ENCODE measurements at regions not wholly inside any gene's neighbourhood (a gene's known extent, or its start where the extent isn't known, plus 50 kb on each side); places are given as distances from the start of the nearest gene placed in this dataset.

DNA sequence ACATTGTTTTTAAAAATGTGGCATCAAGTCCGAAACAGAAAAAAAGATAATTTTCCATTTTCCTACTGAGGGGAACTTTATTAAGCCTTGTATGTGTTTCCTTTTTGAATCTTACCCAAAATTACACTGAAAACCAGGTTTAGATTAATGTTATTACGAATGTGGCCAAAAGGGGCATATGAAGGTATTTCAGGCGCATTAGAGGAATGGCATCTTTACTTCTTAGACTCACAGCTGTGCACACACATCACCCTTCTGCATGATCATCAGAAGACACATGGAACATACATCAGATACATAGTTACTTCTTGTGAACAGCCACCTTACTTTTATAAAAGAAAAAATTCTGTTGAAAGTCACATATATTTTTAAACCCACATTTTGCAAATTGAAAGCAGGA is 58.6 kb upstream of the ZPBP start:
- TF ChIP-seq CBX5 (IDR thresholded peaks at IDR 0.05; ENCODE audit: low read depth) (no peak), NR2C2 (IDR thresholded peaks at IDR 0.05; ENCODE audit: borderline replicate concordance, control insufficient read depth, insufficient read length, low read depth) (no peak), STAT3 (IDR thresholded peaks at IDR 0.05; ENCODE audit: low read depth, low read length) (no peak), NR2C1 (IDR thresholded peaks at IDR 0.05) (no peak), KAT2A (conservative IDR thresholded peaks at IDR 0.05; ENCODE audit: control insufficient read depth, low read depth, low read length) (no peak), SIN3A (IDR thresholded peaks at IDR 0.05; ENCODE audit: low read depth, low read length) (no peak), ZNF217 (IDR thresholded peaks at IDR 0.05) (no peak), ZNF384 (IDR thresholded peaks at IDR 0.05; ENCODE audit: borderline replicate concordance, low read depth, low read length) (no peak), BCL11A (IDR thresholded peaks at IDR 0.05; ENCODE audit: low read depth, low read length) (no peak), EZH2 (IDR thresholded peaks at IDR 0.05; ENCODE audit: borderline replicate concordance, control insufficient read depth, low read depth, low read length) (no peak), TCF12 (IDR thresholded peaks at IDR 0.05; ENCODE audit: low read depth, low read length) (no peak), SIX5 (IDR thresholded peaks at IDR 0.05; ENCODE audit: low read depth, low read length, severe bottlenecking) (no peak), WRNIP1 (IDR thresholded peaks at IDR 0.05; ENCODE audit: borderline replicate concordance, low read depth, low read length) (no peak), FOXK2 (IDR thresholded peaks at IDR 0.05) (no peak)
- TF ChIP-seq, protein P1, sequence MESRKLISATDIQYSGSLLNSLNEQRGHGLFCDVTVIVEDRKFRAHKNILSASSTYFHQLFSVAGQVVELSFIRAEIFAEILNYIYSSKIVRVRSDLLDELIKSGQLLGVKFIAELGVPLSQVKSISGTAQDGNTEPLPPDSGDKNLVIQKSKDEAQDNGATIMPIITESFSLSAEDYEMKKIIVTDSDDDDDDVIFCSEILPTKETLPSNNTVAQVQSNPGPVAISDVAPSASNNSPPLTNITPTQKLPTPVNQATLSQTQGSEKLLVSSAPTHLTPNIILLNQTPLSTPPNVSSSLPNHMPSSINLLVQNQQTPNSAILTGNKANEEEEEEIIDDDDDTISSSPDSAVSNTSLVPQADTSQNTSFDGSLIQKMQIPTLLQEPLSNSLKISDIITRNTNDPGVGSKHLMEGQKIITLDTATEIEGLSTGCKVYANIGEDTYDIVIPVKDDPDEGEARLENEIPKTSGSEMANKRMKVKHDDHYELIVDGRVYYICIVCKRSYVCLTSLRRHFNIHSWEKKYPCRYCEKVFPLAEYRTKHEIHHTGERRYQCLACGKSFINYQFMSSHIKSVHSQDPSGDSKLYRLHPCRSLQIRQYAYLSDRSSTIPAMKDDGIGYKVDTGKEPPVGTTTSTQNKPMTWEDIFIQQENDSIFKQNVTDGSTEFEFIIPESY (IDR thresholded peaks at IDR 0.05): no peak
- TF ChIP-seq, protein P2, sequence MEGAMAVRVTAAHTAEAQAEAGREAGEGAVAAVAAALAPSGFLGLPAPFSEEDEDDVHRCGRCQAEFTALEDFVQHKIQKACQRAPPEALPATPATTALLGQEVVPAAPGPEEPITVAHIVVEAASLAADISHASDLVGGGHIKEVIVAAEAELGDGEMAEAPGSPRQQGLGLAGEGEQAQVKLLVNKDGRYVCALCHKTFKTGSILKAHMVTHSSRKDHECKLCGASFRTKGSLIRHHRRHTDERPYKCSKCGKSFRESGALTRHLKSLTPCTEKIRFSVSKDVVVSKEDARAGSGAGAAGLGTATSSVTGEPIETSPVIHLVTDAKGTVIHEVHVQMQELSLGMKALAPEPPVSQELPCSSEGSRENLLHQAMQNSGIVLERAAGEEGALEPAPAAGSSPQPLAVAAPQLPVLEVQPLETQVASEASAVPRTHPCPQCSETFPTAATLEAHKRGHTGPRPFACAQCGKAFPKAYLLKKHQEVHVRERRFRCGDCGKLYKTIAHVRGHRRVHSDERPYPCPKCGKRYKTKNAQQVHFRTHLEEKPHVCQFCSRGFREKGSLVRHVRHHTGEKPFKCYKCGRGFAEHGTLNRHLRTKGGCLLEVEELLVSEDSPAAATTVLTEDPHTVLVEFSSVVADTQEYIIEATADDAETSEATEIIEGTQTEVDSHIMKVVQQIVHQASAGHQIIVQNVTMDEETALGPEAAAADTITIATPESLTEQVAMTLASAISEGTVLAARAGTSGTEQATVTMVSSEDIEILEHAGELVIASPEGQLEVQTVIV (IDR thresholded peaks at IDR 0.05; ENCODE audit: borderline replicate concordance, partially characterized antibody): no peak

More for the DNA sequence above, 58.6 kb upstream of the ZPBP start:
- Histone ChIP-seq H3K27me3 (replicated peaks in 1 of 2; ENCODE audit: control insufficient read depth in 2 of 2, insufficient read depth in 2 of 2, low read length in 1 of 2) (no peaks in the 10 kb centered on the region), H3K4me1 (ENCODE audit: control insufficient read depth, insufficient read depth, low read length) (peaks cover 42% of the 10 kb centered on the region), H4K20me1 (ENCODE audit: control insufficient read depth, insufficient read depth) (no peaks in the 10 kb centered on the region), H3K9ac (ENCODE audit: control insufficient read depth, insufficient read depth, low read length) (no peak overlapping the region), H3K4me2 (ENCODE audit: control insufficient read depth, insufficient read depth) (no peak overlapping the region), H3K79me2 (ENCODE audit: control insufficient read depth, insufficient read depth, low read length) (no peaks in the 10 kb centered on the region), H3K27ac (ENCODE audit: control insufficient read depth, insufficient read depth) (no peak overlapping the region), H2AFZ (ENCODE audit: control insufficient read depth, low read depth, low read length) (no peak overlapping the region), H3K36me3 (ENCODE audit: control insufficient read depth in 2 of 2, insufficient read depth in 2 of 2, low read length in 1 of 2) (no peaks in the 10 kb centered on the region), H3K9me3 (replicated peaks; ENCODE audit: control insufficient read depth, insufficient read depth, low read length) (no peaks in the 10 kb centered on the region), H3K4me3 (no peak overlapping the region)
- ATAC-seq (no peak), FAIRE-seq (no peak), DNase-seq (ENCODE audit: low read depth, low spot score) (no peak)
- intact Hi-C loops (cut with micrococcal nuclease; ENCODE audit: unreplicated experiment): no loop called here
- ChIA-PET SMC1A (ENCODE audit: uncharacterized antibody, unreplicated experiment) (interaction anchor here (1.5 to 2.3 kb wide), 4 partner anchors 8 to 135 kb away, joined by 5 to 20 read pairs (median 10); no protein-coding TSS in a partner anchor), POLR2A (interaction anchor here (1.7 kb wide), 1 partner anchor 8 kb away, joined by 6 read pairs; no protein-coding TSS in a partner anchor), CTCF (no interaction called here), RAD21 (ENCODE audit: unreplicated experiment) (interaction anchor here (1.5 to 2.3 kb wide), 2 partner anchors 7 to 59 kb away, joined by 3 to 16 read pairs; no protein-coding TSS in a partner anchor)
- WGBS (ENCODE audit: insufficient coverage, insufficient replicate concordance, low lambda C conversion rate, missing lambda C conversion rate): 74% methylated on average over 3 of the region's 3 CpGs
- in situ Hi-C loops (cut with MboI): no loop called here
- no TSS peak for BruUV-seq (replicated peaks)

Data from GM12878 (cell line).